Gastroesophageal sphincter (tissue), 4 donors: ENCODE measurements at regions not wholly inside any gene's neighbourhood (a gene's known extent, or its start where the extent isn't known, plus 50 kb on each side); places are given as distances from the start of the nearest gene placed in this dataset.
A peak's percentile ranks its signal among the peaks of the same experiment; 100 is the strongest.

ENCODE experiments used
- ATAC-seq: fragments of 150-250 bp; one replicate; pipeline ENCODE4 v1.9.1; 2016; ENCODE audit warnings: mild to moderate bottlenecking, moderate library complexity
- H3K27ac ChIP-seq, 4 donors: fragments of 200-600 bp; sonication (generic) in 3 of 4; 1 replicate in 3 of 4; 2 replicates in 1 of 4; pipeline ENCODE4 v1.5.1; 2016 to 2019
- H3K27me3 ChIP-seq: fragments of 200-600 bp; sonication (generic); one replicate; pipeline ENCODE4 v1.5.1; 2019
- H3K36me3 ChIP-seq, 2 donors: fragments of 200-600 bp; sonication (generic); one replicate each; pipeline ENCODE4 v1.5.1; 2019; ENCODE audit warnings: control low read depth in 1 of 2
- H3K4me1 ChIP-seq, 3 donors: fragments of 200-600 bp; sonication (generic); 1 replicate in 2 of 3; 2 replicates in 1 of 3; pipeline ENCODE4 v1.5.1; 2016 to 2019; ENCODE audit warnings: control low read depth in 2 of 3
- H3K4me3 ChIP-seq, 2 donors: fragments of 200-600 bp; sonication (generic); one replicate each; pipeline ENCODE4 v1.5.1; 2019; ENCODE audit warnings: mild to moderate bottlenecking in 1 of 2, moderate library complexity in 1 of 2
- H3K9me3 ChIP-seq, 3 donors: fragments of 200-600 bp; sonication (generic); one replicate each; pipeline ENCODE4 v1.5.1; 2017 to 2019; ENCODE audit warnings: control low read depth in 2 of 3
- EP300 ChIP-seq: sonication (generic); formaldehyde crosslinking; IDR thresholded peaks from one replicate; pipeline ENCODE4 v1.6.1; 2017; ENCODE audit warnings: antibody characterized with exemption, mild to moderate bottlenecking
- POLR2A ChIP-seq, 2 donors: fragments of 450-650 bp; IDR thresholded peaks; one replicate each; pipeline ENCODE4 v1.6.1; 2017; ENCODE audit warnings: antibody characterized with exemption in 2 of 2, mild to moderate bottlenecking in 2 of 2, moderate library complexity in 1 of 2
- POLR2AphosphoS5 ChIP-seq: sonication (generic); formaldehyde crosslinking; IDR thresholded peaks from one replicate; pipeline ENCODE4 v1.6.1; 2017; ENCODE audit warnings: antibody characterized with exemption
- WGBS, 2 donors: methylation state at CpG; one replicate each; pipeline ENCODE4 v1.1.5; 2018; ENCODE audit warnings: low coverage in 1 of 2; 5-methylcytosine and 5-hydroxymethylcytosine counted together
- TF ChIP-seq, protein P1 (sequence below), 4 experiments: fragments of 200-600 bp in 2 of 4; fragments of 450-650 bp in 2 of 4; sonication (generic) in 1 of 4; IDR thresholded peaks; one replicate each; pipeline ENCODE4 v1.5.1; 2017 to 2019; ENCODE audit warnings: antibody characterized with exemption in 4 of 4, mild to moderate bottlenecking in 2 of 4, moderate library complexity in 2 of 4

DNA sequence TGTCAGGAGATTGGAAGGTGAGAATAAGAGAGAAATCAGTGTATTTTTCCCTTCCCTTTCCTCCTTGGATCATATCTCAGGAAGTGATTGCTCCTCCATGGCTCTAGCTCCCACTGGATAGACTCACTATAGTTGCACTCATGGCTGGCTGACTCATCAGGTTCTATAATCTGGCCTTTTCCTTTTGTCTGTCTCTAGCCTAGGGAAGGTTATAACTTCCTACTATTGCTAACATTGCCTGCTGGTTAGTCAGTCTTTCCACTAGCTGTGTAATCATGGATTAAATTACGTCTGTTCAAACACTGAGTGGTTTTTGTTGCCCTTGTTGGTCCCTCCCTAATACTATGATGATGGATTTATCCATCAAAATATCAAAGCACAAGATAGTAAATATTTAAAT lies 195.5 kb upstream of the VEGFC start:
- Histone ChIP-seq H3K27me3 (no peaks in the 10 kb centered on the region), H3K27ac (no peak overlapping the region), H3K36me3 (no peaks in the 10 kb centered on the region), H3K4me1 (no peaks in the 10 kb centered on the region), H3K4me3 (no peak overlapping the region), H3K9me3 (no peaks in the 10 kb centered on the region)
- peak; percentile 63 for ATAC-seq
- 8 to 16% methylated on average over 1 of the region's 1 CpG for WGBS, 2 donors
- no peak for TF ChIP-seq POLR2AphosphoS5
- TF ChIP-seq, protein P1, sequence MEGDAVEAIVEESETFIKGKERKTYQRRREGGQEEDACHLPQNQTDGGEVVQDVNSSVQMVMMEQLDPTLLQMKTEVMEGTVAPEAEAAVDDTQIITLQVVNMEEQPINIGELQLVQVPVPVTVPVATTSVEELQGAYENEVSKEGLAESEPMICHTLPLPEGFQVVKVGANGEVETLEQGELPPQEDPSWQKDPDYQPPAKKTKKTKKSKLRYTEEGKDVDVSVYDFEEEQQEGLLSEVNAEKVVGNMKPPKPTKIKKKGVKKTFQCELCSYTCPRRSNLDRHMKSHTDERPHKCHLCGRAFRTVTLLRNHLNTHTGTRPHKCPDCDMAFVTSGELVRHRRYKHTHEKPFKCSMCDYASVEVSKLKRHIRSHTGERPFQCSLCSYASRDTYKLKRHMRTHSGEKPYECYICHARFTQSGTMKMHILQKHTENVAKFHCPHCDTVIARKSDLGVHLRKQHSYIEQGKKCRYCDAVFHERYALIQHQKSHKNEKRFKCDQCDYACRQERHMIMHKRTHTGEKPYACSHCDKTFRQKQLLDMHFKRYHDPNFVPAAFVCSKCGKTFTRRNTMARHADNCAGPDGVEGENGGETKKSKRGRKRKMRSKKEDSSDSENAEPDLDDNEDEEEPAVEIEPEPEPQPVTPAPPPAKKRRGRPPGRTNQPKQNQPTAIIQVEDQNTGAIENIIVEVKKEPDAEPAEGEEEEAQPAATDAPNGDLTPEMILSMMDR (IDR thresholded peaks at IDR 0.05): no peak
- TF ChIP-seq EP300: no peak
- no peak for TF ChIP-seq POLR2A (IDR thresholded peaks at IDR 0.05)

DNA sequence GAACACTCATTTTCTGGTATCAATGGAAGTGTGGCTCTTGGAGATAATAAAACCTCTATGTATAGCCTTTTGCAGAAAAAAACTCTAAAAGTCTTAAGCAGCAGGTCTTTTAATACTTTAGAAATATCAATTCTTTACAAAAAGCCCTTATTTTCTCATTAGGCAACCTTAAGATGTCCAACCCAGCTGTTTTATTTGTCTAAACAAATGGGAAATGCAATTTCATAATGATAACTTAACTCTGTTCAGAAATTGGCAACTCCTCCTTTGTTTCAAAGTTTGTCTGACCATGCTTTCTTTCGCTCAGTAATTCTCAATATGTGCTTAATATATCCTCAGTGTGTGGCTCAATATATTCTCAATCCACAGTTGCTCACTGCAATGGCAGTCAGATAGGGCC lies 196.5 kb upstream of the VEGFC start:
- Histone ChIP-seq H3K27me3 (no peaks in the 10 kb centered on the region), H3K4me3 (no peak overlapping the region), H3K27ac (no peak overlapping the region), H3K36me3 (no peaks in the 10 kb centered on the region), H3K9me3 (no peaks in the 10 kb centered on the region), H3K4me1 (no peaks in the 10 kb centered on the region)
- ATAC-seq: no peak
- TF ChIP-seq, protein P1 (IDR thresholded peaks at IDR 0.05): no peak
- TF ChIP-seq EP300 (no peak), POLR2A (IDR thresholded peaks at IDR 0.05) (no peak), POLR2AphosphoS5 (no peak)
- 86 to 91% methylated on average over 1 of the region's 1 CpG for WGBS, 2 donors

DNA sequence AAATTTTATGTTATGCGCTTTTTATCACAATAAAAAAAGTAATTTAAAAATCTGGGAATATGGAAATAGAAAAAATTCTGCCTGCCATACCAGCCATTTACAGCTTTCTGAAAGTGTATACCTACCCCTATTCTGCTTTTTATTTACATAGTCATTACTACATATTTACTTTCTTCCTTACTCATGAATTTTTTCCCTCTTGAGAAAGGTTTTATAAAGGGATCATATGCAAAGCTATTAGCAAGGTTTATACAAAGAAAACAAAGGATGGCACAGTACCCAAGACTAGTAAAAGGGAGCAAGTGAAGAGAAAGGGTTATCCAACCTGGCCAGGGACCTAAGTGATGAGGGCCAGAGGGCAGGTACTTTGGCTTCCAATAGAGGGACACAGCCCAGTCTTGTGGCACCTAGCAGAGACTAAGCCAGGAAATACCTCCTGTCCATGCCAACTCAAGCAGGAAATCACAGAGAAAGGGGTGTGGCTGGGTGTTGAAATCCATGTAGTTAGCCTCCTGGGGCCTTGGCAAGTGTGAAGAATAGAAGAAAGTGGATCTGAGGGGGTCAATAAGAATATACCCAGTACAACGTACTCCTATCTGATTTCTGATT lies 207.3 kb upstream of the VEGFC start:
- 74 to 77% methylated on average over 2 of the region's 2 CpGs for WGBS, 2 donors
- no peaks in the 10 kb centered on the region for H3K36me3 ChIP-seq
- H3K27me3 ChIP-seq: no peaks in the 10 kb centered on the region
- no peak for ATAC-seq
- no peaks in the 10 kb centered on the region for H3K4me1 ChIP-seq
- TF ChIP-seq, protein P1 (IDR thresholded peaks at IDR 0.05): no peak
- TF ChIP-seq EP300 (no peak), POLR2A (IDR thresholded peaks at IDR 0.05) (no peak), POLR2AphosphoS5 (no peak)
- no peak overlapping the region for H3K4me3 ChIP-seq
- no peak overlapping the region for H3K27ac ChIP-seq
- H3K9me3 ChIP-seq: peaks cover 0 to 11% (median 0%) of the 10 kb centered on the region in 3 donors

DNA sequence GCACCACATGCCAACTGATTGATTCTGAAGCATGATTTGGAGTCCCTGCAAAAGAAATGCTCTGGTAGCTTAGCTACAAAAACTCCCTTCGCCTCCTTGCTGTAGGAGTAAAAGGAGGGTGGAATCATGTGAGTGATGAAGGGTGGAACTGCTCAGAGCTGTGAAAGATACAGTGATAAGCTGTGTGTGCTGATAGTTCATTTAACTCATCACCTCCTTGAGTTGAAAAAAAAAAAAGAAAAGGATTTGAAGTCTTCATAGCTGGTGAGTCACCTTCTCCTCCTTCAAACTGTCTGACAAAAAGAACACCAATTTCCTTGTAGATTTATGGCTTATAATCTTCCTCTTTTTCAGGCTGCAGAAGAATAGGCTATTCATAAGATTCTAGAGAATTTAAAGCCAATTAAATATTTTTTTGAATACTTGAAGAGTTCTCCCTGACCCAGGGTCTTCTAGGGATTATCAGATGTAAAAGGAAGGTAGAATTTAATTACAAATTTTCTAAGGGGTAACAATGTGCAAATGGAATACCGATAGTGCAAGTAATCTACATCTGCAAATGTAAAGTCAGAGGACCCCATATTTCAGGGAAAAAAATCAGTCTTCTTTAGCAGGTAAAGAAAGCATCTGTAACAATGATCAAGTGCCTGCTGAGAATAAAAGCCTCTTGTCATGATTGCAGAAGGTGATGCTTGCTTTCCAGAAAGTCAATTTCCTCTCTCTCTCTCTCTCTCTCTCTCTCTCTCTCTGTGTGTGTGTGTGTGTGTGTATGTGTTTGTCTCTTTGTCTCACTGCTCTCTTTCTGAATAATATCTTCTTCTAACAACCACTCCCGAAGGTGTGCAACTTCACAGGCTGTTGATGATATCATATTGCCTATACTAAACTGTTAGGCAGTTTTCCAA lies 208.8 kb upstream of the VEGFC start:
- 79 to 84% methylated on average over 2 to 3 of the region's 3 CpGs for WGBS, 2 donors
- TF ChIP-seq EP300: no peak
- TF ChIP-seq, protein P1 (IDR thresholded peaks at IDR 0.05): no peak
- TF ChIP-seq POLR2AphosphoS5: no peak
- TF ChIP-seq POLR2A (IDR thresholded peaks at IDR 0.05): no peak
- H3K4me1 ChIP-seq: no peaks in the 10 kb centered on the region
- no peak overlapping the region for H3K27ac ChIP-seq
- H3K36me3 ChIP-seq: no peaks in the 10 kb centered on the region
- no peak for ATAC-seq
- H3K9me3 ChIP-seq: peaks cover 0 to 11% (median 0%) of the 10 kb centered on the region in 3 donors
- no peaks in the 10 kb centered on the region for H3K27me3 ChIP-seq
- H3K4me3 ChIP-seq: no peak overlapping the region
